ENCODE measurements at regions not wholly inside any gene's neighbourhood (a gene's known extent, or its start where the extent isn't known, plus 50 kb on each side); places are given as distances from the start of the nearest gene placed in this dataset.
"Not testable (repeated sequence)": the region's sequence is repeated elsewhere in the genome, so short reads cannot be mapped to it uniquely, and the experiment has no call there.

GRCh38 chr14:56005191-56006053 lies 112.8 kb upstream of the PELI2 start:
- Histone ChIP-seq H3K4me1 (peaks cover 35% of the 10 kb centered on the region), H3K36me3 (ENCODE audit: control insufficient read depth, insufficient read depth, low read length) (no peaks in the 10 kb centered on the region), H3K9me3 (no peaks in the 10 kb centered on the region), H3K27me3 (replicated peaks; ENCODE audit: control insufficient read depth, insufficient read depth, low read length) (no peaks in the 10 kb centered on the region), H3K4me3 (ENCODE audit: low read depth, low read length) (peak overlapping the region; percentile 8; the same call in 1 of the 2 replicates)
- POLR2A ChIA-PET, result no interaction called here
- intact Hi-C loops (cut with micrococcal nuclease; ENCODE audit: unreplicated experiment), result loop anchor here (1.0 kb wide), 1 partner anchor 94 kb away; no protein-coding TSS in a partner anchor
- TF ChIP-seq CTCF (IDR thresholded peaks at IDR 0.05; ENCODE audit: insufficient read depth in 1 of 2, low read depth in 1 of 2, low read length in 1 of 2, severe bottlenecking in 1 of 2, unreplicated experiment in 1 of 2), result no peak
- Mint-ChIP-seq H3K36me3 (ENCODE audit: insufficient read depth, unreplicated experiment) (no peaks in the 10 kb centered on the region), H3K9me3 (ENCODE audit: unreplicated experiment) (peaks cover 10% of the 10 kb centered on the region), H3K27ac (ENCODE audit: unreplicated experiment) (peak overlapping the region; percentile 95), H3K27me3 (ENCODE audit: insufficient read depth, unreplicated experiment) (no peaks in the 10 kb centered on the region), H3K4me1 (ENCODE audit: low read depth, unreplicated experiment) (peaks cover 15% of the 10 kb centered on the region), H3K4me3 (ENCODE audit: unreplicated experiment) (peak overlapping the region; percentile 74)
- DNase-seq, result peak; percentile 53 to 58
- CTCF ChIA-PET, result no interaction called here
- BruUV-seq (replicated peaks), result TSS peak; percentile 52

GRCh38 chr14:56007491-56007890 lies 110.7 kb upstream of the PELI2 start:
- H3K36me3 Mint-ChIP-seq (ENCODE audit: insufficient read depth, unreplicated experiment); CTCF ChIA-PET; intact Hi-C loops (cut with micrococcal nuclease; ENCODE audit: unreplicated experiment); H3K4me1 Mint-ChIP-seq (ENCODE audit: low read depth, unreplicated experiment); POLR2A ChIA-PET; H3K27me3 ChIP-seq (replicated peaks; ENCODE audit: control insufficient read depth, insufficient read depth, low read length); H3K27me3 Mint-ChIP-seq (ENCODE audit: insufficient read depth, unreplicated experiment); H3K4me3 ChIP-seq (ENCODE audit: low read depth, low read length); H3K4me3 Mint-ChIP-seq (ENCODE audit: unreplicated experiment); H3K9me3 ChIP-seq; BruUV-seq (replicated peaks); DNase-seq; H3K27ac Mint-ChIP-seq (ENCODE audit: unreplicated experiment); H3K36me3 ChIP-seq (ENCODE audit: control insufficient read depth, insufficient read depth, low read length); H3K9me3 Mint-ChIP-seq (ENCODE audit: unreplicated experiment): not testable (repeated sequence)
- H3K4me1 ChIP-seq, result peaks cover 34% of the 10 kb centered on the region

- H3K4me3 Mint-ChIP-seq (ENCODE audit: unreplicated experiment), result no peak overlapping the region
- H3K4me1 ChIP-seq, result peaks cover 28% of the 10 kb centered on the region
- BruUV-seq (replicated peaks), result no TSS peak
- no peak overlapping the region for H3K4me3 ChIP-seq (ENCODE audit: low read depth, low read length)
- no peaks in the 10 kb centered on the region for H3K27me3 Mint-ChIP-seq (ENCODE audit: insufficient read depth, unreplicated experiment)
- intact Hi-C loops (cut with micrococcal nuclease; ENCODE audit: unreplicated experiment), result no loop called here
- H3K9me3 Mint-ChIP-seq (ENCODE audit: unreplicated experiment), result no peaks in the 10 kb centered on the region
- no peaks in the 10 kb centered on the region for H3K36me3 ChIP-seq (ENCODE audit: control insufficient read depth, insufficient read depth, low read length)
- CTCF ChIA-PET, result interaction anchor here (0.5 kb wide), 1 partner anchor 647 kb away, joined by 8 read pairs; no protein-coding TSS in a partner anchor
- H3K4me1 Mint-ChIP-seq (ENCODE audit: low read depth, unreplicated experiment), result peaks cover 6% of the 10 kb centered on the region
- H3K9me3 ChIP-seq, result no peaks in the 10 kb centered on the region
- TF ChIP-seq CTCF (IDR thresholded peaks at IDR 0.05; ENCODE audit: insufficient read depth in 1 of 2, low read depth in 1 of 2, low read length in 1 of 2, severe bottlenecking in 1 of 2, unreplicated experiment in 1 of 2), result no peak
- no peak for DNase-seq
- H3K36me3 Mint-ChIP-seq (ENCODE audit: insufficient read depth, unreplicated experiment), result no peaks in the 10 kb centered on the region
- POLR2A ChIA-PET, result no interaction called here
- no peak overlapping the region for H3K27ac Mint-ChIP-seq (ENCODE audit: unreplicated experiment)
- no peaks in the 10 kb centered on the region for H3K27me3 ChIP-seq (replicated peaks; ENCODE audit: control insufficient read depth, insufficient read depth, low read length)
Measured at GRCh38 chr14:56008150-56008549, 110.1 kb upstream of the PELI2 start.

- H3K9me3 Mint-ChIP-seq (ENCODE audit: unreplicated experiment); CTCF ChIA-PET; intact Hi-C loops (cut with micrococcal nuclease; ENCODE audit: unreplicated experiment); H3K9me3 ChIP-seq; H3K4me1 Mint-ChIP-seq (ENCODE audit: low read depth, unreplicated experiment); H3K4me3 Mint-ChIP-seq (ENCODE audit: unreplicated experiment); H3K36me3 Mint-ChIP-seq (ENCODE audit: insufficient read depth, unreplicated experiment); H3K36me3 ChIP-seq (ENCODE audit: control insufficient read depth, insufficient read depth, low read length); BruUV-seq (replicated peaks); H3K27me3 Mint-ChIP-seq (ENCODE audit: insufficient read depth, unreplicated experiment); H3K4me3 ChIP-seq (ENCODE audit: low read depth, low read length); H3K27me3 ChIP-seq (replicated peaks; ENCODE audit: control insufficient read depth, insufficient read depth, low read length); POLR2A ChIA-PET; DNase-seq; H3K27ac Mint-ChIP-seq (ENCODE audit: unreplicated experiment): not testable (repeated sequence)
- H3K4me1 ChIP-seq, result peaks cover 24% of the 10 kb centered on the region
Measured at GRCh38 chr14:56008661-56009060, 109.5 kb upstream of the PELI2 start.
